A549 (cell line): ENCODE measurements at regions not wholly inside any gene's neighbourhood (a gene's known extent, or its start where the extent isn't known, plus 50 kb on each side); places are given as distances from the start of the nearest gene placed in this dataset.

ENCODE experiments used
- ATAC-seq, 2 experiments: fragments of 200-7000 bp in 1 of 2; fragments of >200 bp in 1 of 2; cut with Nextera tagmentation in 1 of 2; cut with Tn5 transposase in 1 of 2; 3 replicates each; pipeline versions ENCODE4 v1.8.0 to v1.9.1; 2018 to 2020; ENCODE audit warnings: mild to moderate bottlenecking in 1 of 2, moderate library complexity in 1 of 2
- CTCF ChIA-PET: fragments of 300-600 bp; sonication (Branson Sonifier 250); formaldehyde crosslinking; extraction: SDS; loops from one replicate; lab custom pipeline; 2021; ENCODE audit warnings: antibody characterized with exemption, inconsistent platforms; lab: Yijun Ruan, JAX
- POLR2A ChIA-PET: fragments of 350-600 bp; formaldehyde crosslinking; extraction: SDS; loops from one replicate; lab custom pipeline; 2021; ENCODE audit warnings: antibody characterized with exemption, inconsistent platforms; lab: Yijun Ruan, JAX
- DNase-seq, 2 experiments: peaks; one replicate each; pipeline versions ENCODE4 v3.0.0 to v3.0.0-alpha.2; 2011 to 2016; ENCODE audit warnings: low read depth in 1 of 2, low spot score in 1 of 2
- FAIRE-seq: peaks from 2 replicates; lab custom pipeline; 2011; peaks lifted over from hg19 to GRCh38; lab: Jason Lieb, UNC
- H3K27ac ChIP-seq, 2 experiments: fragments of >200 bp; sonication (Bioruptor Twin); formaldehyde crosslinking; 3 replicates each; pipeline ENCODE4 v1.5.1; 2016 to 2017
- H3K4me1 ChIP-seq: fragments of >200 bp; sonication (Bioruptor Twin); formaldehyde crosslinking; 3 replicates; pipeline ENCODE4 v1.6.1; 2016
- H3K4me2 ChIP-seq: fragments of >200 bp; sonication (Bioruptor Twin); formaldehyde crosslinking; 3 replicates; pipeline ENCODE4 v1.6.1; 2016
- H3K4me3 ChIP-seq: fragments of >200 bp; sonication (Bioruptor Twin); formaldehyde crosslinking; 3 replicates; pipeline ENCODE4 v1.5.1; 2016
- H3K9me3 ChIP-seq: fragments of >200 bp; sonication (Bioruptor Twin); formaldehyde crosslinking; 3 replicates; pipeline ENCODE4 v1.6.1; 2016
- BHLHE40 ChIP-seq: IDR thresholded peaks from 2 replicates; pipeline ENCODE4 v1.6.1; 2012; ENCODE audit warnings: low read depth, low read length, inconsistent platforms
- CBX8 ChIP-seq: fragments of 200-600 bp; sonication (generic); IDR thresholded peaks from 2 replicates; pipeline ENCODE4 v1.6.1; 2016
- EHMT2 ChIP-seq: fragments of 200-600 bp; sonication (generic); IDR thresholded peaks from 2 replicates; pipeline ENCODE4 v1.6.1; 2016; ENCODE audit warnings: antibody characterized with exemption, low read depth, mild to moderate bottlenecking, moderate library complexity
- HDAC2 ChIP-seq: fragments of 200-600 bp; sonication (generic); IDR thresholded peaks from 2 replicates; pipeline ENCODE4 v1.6.1; 2016
- HEYL ChIP-seq: fragments of 250-450 bp; sonication (Bioruptor Pico); IDR thresholded peaks from 2 replicates; pipeline ENCODE4 v1.8.0; 2021; ENCODE audit warnings: mild to moderate bottlenecking, moderate library complexity
- JUNB ChIP-seq: fragments of >200 bp; sonication (Bioruptor Twin); formaldehyde crosslinking; IDR thresholded peaks from 2 replicates; pipeline ENCODE4 v1.6.1; 2016
- KDM5A ChIP-seq: fragments of 200-600 bp; sonication (generic); IDR thresholded peaks from 2 replicates; pipeline ENCODE4 v1.6.1; 2016; ENCODE audit warnings: antibody characterized with exemption, mild to moderate bottlenecking
- NPAS2 ChIP-seq: fragments of 250-450 bp; sonication (Bioruptor Pico); IDR thresholded peaks from 2 replicates; pipeline ENCODE4 v1.8.0; 2022; ENCODE audit warnings: mild to moderate bottlenecking, moderate library complexity, borderline replicate concordance
- NR3C1 ChIP-seq: fragments of >200 bp; sonication (Bioruptor Twin); formaldehyde crosslinking; IDR thresholded peaks from 3 replicates; pipeline ENCODE4 v1.6.1; 2017
- POLR2AphosphoS2 ChIP-seq: conservative IDR thresholded peaks from 2 replicates; pipeline ENCODE4 v1.6.1; 2012; ENCODE audit warnings: low read length, improper control_type of control experiment, inconsistent platforms
- RFX5 ChIP-seq: fragments of 450-650 bp; IDR thresholded peaks from 2 replicates; pipeline ENCODE4 v1.7.1; 2014; ENCODE audit warnings: antibody characterized with exemption, mild to moderate bottlenecking, moderate library complexity
- RNF2 ChIP-seq: fragments of 200-600 bp; sonication (generic); IDR thresholded peaks from 2 replicates; pipeline ENCODE4 v1.6.1; 2016; ENCODE audit warnings: low read depth, mild to moderate bottlenecking, antibody characterized with exemption, moderate library complexity, borderline replicate concordance
- SMC3 ChIP-seq: fragments of >200 bp; sonication (Bioruptor Twin); formaldehyde crosslinking; IDR thresholded peaks from 3 replicates; pipeline ENCODE4 v1.6.1; 2018; ENCODE audit warnings: inconsistent platforms
- SREBF2 ChIP-seq: fragments of 450-650 bp; IDR thresholded peaks from 2 replicates; pipeline ENCODE4 v1.6.1; 2014; ENCODE audit warnings: mild to moderate bottlenecking, moderate library complexity
- TFCP2L1 ChIP-seq: fragments of 250-450 bp; sonication (Bioruptor Pico); IDR thresholded peaks from 2 replicates; pipeline ENCODE4 v1.5.0; 2021; ENCODE audit warnings: mild to moderate bottlenecking
- ZFP36 ChIP-seq: fragments of 450-650 bp; IDR thresholded peaks from 2 replicates; pipeline ENCODE4 v1.6.1; 2014; ENCODE audit warnings: borderline replicate concordance; ENCODE audit not compliant: partially characterized antibody
- ZSCAN20 ChIP-seq: fragments of 250-450 bp; sonication (Bioruptor Pico); IDR thresholded peaks from 2 replicates; pipeline ENCODE4 v1.8.0; 2022; ENCODE audit warnings: mild to moderate bottlenecking, moderate library complexity
- WGBS: methylation state at CpG from one replicate; pipeline ENCODE4 v1.1.6; 2017; ENCODE audit errors: missing lambda C conversion rate; 5-methylcytosine and 5-hydroxymethylcytosine counted together
- TF ChIP-seq, protein P1 (sequence below): IDR thresholded peaks from 2 replicates; pipeline ENCODE4 v1.6.1; 2012
- TF ChIP-seq, protein P2 (sequence below): IDR thresholded peaks from 2 replicates; pipeline ENCODE4 v1.6.1; 2012
- TF ChIP-seq, protein P3 (sequence below): fragments of 150-350 bp; IDR thresholded peaks from 2 replicates; pipeline ENCODE4 v1.6.1; 2014; ENCODE audit warnings: low read depth, mild to moderate bottlenecking, low read length
- TF ChIP-seq, protein P4 (sequence below): fragments of 200-600 bp; sonication (generic); IDR thresholded peaks from 2 replicates; pipeline ENCODE4 v1.6.1; 2016; ENCODE audit warnings: antibody characterized with exemption, mild to moderate bottlenecking, moderate library complexity
- TF ChIP-seq, protein P5 (sequence below): fragments of >200 bp; sonication (Bioruptor Twin); formaldehyde crosslinking; IDR thresholded peaks from 3 replicates; pipeline ENCODE4 v1.5.1; 2016

DNA sequence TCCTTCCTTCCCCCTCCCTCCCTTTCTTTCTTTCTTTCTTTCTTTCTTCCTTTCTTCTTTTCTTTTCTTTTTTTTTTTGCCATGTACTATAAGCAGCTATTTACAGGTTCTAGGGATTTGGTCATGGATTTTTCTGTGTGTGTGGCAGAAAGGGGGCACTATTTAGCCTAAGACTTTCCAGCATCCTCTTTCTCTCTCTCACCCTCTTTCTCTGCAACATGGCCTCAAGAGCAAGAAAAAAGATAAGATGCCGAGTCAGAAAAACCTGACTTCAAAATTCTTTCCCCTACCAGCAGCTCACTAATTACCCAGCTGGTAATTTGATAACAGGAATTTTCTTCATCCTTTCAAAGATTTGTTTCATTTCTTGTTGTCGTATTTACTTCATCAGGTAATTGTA lies 458.3 kb upstream of the ADAMTS5 start:
- FAIRE-seq (no peak), DNase-seq (no peak)
- Histone ChIP-seq H3K4me3 (no peak overlapping the region), H3K4me1 (no peaks in the 10 kb centered on the region), H3K27ac (no peak overlapping the region)
- POLR2A ChIA-PET = no interaction called here
- TF ChIP-seq EHMT2 (no peak), NR3C1 (no peak), RFX5 (no peak), HDAC2 (no peak), SREBF2 (no peak), RNF2 (no peak), SMC3 (no peak), TFCP2L1 (CRISPR knock-in tag) (no peak), JUNB (no peak), CBX8 (no peak), KDM5A (no peak), NPAS2 (CRISPR knock-in tag) (no peak), BHLHE40 (no peak), HEYL (CRISPR knock-in tag) (no peak), ZSCAN20 (CRISPR knock-in tag) (no peak), POLR2AphosphoS2 (no peak), ZFP36 (no peak)
- TF ChIP-seq, protein P1, sequence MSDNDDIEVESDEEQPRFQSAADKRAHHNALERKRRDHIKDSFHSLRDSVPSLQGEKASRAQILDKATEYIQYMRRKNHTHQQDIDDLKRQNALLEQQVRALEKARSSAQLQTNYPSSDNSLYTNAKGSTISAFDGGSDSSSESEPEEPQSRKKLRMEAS = no peak
- TF ChIP-seq, protein P2, sequence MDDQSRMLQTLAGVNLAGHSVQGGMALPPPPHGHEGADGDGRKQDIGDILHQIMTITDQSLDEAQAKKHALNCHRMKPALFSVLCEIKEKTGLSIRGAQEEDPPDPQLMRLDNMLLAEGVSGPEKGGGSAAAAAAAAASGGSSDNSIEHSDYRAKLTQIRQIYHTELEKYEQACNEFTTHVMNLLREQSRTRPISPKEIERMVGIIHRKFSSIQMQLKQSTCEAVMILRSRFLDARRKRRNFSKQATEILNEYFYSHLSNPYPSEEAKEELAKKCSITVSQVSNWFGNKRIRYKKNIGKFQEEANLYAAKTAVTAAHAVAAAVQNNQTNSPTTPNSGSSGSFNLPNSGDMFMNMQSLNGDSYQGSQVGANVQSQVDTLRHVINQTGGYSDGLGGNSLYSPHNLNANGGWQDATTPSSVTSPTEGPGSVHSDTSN = no peak
- TF ChIP-seq, protein P3, sequence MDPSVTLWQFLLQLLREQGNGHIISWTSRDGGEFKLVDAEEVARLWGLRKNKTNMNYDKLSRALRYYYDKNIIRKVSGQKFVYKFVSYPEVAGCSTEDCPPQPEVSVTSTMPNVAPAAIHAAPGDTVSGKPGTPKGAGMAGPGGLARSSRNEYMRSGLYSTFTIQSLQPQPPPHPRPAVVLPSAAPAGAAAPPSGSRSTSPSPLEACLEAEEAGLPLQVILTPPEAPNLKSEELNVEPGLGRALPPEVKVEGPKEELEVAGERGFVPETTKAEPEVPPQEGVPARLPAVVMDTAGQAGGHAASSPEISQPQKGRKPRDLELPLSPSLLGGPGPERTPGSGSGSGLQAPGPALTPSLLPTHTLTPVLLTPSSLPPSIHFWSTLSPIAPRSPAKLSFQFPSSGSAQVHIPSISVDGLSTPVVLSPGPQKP = no peak
- TF ChIP-seq, all 56 proteins: peak for 0
- CTCF ChIA-PET = no interaction called here
- ATAC-seq = no peak
- no peak overlapping the region for H3K4me2 ChIP-seq
- WGBS = 0% methylated on average over 2 of the region's 2 CpGs
- no peaks in the 10 kb centered on the region for H3K9me3 ChIP-seq

DNA sequence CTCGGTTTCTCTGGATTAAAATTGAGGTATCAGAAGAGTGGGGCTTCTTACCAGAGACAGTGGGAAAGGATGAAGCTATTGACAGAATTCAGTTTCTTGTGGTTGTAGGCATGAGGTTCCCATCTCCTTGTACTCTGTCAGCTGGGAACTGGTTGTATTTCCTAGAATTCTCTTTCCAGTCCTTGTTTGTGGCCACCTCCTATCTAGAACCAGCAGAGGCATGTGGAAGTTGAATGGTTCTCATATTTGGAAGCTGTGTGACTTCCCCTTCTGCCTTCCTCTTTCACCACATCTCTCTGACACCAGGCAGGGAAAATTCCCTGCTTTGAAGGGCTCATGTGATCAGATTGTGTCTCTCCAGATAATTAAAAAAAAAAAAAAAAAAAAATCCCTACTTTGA lies 457.7 kb upstream of the ADAMTS5 start:
- CTCF ChIA-PET = interaction anchor here (0.6 kb wide), 1 partner anchor 473 kb away, joined by 5 read pairs; no protein-coding TSS in a partner anchor
- H3K4me3 ChIP-seq = no peak overlapping the region
- H3K4me1 ChIP-seq = no peaks in the 10 kb centered on the region
- ATAC-seq (no peak), DNase-seq (no peak), FAIRE-seq (no peak)
- H3K4me2 ChIP-seq = no peak overlapping the region
- POLR2A ChIA-PET = no interaction called here
- 0% methylated on average over 1 of the region's 1 CpG for WGBS
- TF ChIP-seq, protein P4, sequence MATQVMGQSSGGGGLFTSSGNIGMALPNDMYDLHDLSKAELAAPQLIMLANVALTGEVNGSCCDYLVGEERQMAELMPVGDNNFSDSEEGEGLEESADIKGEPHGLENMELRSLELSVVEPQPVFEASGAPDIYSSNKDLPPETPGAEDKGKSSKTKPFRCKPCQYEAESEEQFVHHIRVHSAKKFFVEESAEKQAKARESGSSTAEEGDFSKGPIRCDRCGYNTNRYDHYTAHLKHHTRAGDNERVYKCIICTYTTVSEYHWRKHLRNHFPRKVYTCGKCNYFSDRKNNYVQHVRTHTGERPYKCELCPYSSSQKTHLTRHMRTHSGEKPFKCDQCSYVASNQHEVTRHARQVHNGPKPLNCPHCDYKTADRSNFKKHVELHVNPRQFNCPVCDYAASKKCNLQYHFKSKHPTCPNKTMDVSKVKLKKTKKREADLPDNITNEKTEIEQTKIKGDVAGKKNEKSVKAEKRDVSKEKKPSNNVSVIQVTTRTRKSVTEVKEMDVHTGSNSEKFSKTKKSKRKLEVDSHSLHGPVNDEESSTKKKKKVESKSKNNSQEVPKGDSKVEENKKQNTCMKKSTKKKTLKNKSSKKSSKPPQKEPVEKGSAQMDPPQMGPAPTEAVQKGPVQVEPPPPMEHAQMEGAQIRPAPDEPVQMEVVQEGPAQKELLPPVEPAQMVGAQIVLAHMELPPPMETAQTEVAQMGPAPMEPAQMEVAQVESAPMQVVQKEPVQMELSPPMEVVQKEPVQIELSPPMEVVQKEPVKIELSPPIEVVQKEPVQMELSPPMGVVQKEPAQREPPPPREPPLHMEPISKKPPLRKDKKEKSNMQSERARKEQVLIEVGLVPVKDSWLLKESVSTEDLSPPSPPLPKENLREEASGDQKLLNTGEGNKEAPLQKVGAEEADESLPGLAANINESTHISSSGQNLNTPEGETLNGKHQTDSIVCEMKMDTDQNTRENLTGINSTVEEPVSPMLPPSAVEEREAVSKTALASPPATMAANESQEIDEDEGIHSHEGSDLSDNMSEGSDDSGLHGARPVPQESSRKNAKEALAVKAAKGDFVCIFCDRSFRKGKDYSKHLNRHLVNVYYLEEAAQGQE = no peak
- TF ChIP-seq, protein P5, sequence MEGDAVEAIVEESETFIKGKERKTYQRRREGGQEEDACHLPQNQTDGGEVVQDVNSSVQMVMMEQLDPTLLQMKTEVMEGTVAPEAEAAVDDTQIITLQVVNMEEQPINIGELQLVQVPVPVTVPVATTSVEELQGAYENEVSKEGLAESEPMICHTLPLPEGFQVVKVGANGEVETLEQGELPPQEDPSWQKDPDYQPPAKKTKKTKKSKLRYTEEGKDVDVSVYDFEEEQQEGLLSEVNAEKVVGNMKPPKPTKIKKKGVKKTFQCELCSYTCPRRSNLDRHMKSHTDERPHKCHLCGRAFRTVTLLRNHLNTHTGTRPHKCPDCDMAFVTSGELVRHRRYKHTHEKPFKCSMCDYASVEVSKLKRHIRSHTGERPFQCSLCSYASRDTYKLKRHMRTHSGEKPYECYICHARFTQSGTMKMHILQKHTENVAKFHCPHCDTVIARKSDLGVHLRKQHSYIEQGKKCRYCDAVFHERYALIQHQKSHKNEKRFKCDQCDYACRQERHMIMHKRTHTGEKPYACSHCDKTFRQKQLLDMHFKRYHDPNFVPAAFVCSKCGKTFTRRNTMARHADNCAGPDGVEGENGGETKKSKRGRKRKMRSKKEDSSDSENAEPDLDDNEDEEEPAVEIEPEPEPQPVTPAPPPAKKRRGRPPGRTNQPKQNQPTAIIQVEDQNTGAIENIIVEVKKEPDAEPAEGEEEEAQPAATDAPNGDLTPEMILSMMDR = no peak
- no peak for TF ChIP-seq CBX8
- no peak for TF ChIP-seq ZSCAN20 (CRISPR knock-in tag)
- no peaks in the 10 kb centered on the region for H3K9me3 ChIP-seq
- H3K27ac ChIP-seq = no peak overlapping the region
